ENCODE measurements at regions not wholly inside any gene's neighbourhood (a gene's known extent, or its start where the extent isn't known, plus 50 kb on each side); places are given as distances from the start of the nearest gene placed in this dataset.

DNA sequence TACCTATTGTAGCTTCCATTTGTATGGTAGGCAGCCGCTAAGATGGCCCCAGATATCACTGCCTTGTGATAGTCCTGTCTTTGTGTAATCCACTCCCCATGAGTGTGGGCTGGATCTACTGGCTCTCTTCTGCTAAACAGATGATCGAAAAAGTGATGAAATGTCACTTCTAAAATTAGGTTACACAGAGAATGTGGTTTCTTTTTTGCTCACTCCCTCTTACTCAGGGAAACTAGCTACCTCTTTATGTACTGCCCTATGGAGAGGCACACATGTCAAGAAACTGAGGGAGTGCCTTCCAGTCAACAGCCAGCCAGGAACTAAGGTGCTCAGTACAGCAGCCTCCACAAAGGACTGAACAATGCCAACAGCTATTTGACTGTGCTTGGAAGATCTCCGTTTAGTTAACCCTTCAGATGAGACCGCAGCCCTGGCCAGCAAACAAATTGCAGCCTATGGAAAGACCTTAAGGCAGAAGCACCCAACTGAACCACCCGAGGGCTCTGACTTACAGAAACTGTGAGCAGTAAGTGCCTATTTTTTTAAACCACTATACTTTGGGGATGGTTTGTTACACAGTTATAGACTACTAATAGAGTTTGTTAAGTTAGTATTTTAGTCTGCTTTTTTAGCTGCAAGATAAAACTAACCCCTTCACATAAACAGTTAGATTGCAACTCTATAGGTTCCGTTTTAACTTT is 113.2 kb upstream of the MAF start:
- H3K4me3 ChIP-seq (ENCODE audit: low read depth in 1 of 2, low read length in 2 of 2), result no peak overlapping the region
- H3K36me3 ChIP-seq (ENCODE audit: control insufficient read depth in 1 of 2, insufficient read depth in 2 of 2, low read length in 2 of 2), result no peaks in the 10 kb centered on the region
- H3K27me3 ChIP-seq (ENCODE audit: low read depth, low read length), result no peaks in the 10 kb centered on the region
- H3K27ac ChIP-seq (ENCODE audit: low read length), result no peak overlapping the region
- H3K4me1 ChIP-seq (ENCODE audit: control insufficient read depth in 1 of 2, insufficient read depth in 2 of 2, low read length in 2 of 2), result no peaks in the 10 kb centered on the region
- H3K9me3 ChIP-seq (ENCODE audit: control insufficient read depth in 1 of 2, low read length in 2 of 2), result no peaks in the 10 kb centered on the region

DNA sequence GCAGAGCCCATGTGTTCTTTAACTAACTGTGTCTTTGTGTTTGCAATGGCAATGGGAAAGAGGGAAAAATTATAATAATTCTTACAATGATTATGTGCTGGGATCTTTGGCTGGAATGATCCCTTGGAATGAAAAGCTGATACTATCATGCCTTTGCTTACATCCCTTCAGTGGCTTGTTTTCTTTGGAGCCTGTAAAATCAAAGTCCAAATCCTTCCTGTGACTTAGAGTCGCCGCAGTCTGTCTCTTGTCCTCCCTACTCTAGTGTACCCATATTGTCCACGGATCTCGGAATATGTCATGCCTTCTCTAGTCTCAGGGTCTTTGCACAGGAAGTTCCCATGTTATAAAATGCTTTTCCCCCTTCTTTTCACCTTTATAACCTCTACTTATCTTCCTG is 111.7 kb upstream of the MAF start:
- Histone ChIP-seq H3K4me3 (ENCODE audit: low read depth in 1 of 2, low read length in 2 of 2) (no peak overlapping the region), H3K9me3 (ENCODE audit: control insufficient read depth in 1 of 2, low read length in 2 of 2) (no peaks in the 10 kb centered on the region), H3K27me3 (ENCODE audit: low read depth, low read length) (no peaks in the 10 kb centered on the region), H3K27ac (ENCODE audit: low read length) (no peak overlapping the region), H3K36me3 (ENCODE audit: control insufficient read depth in 1 of 2, insufficient read depth in 2 of 2, low read length in 2 of 2) (no peaks in the 10 kb centered on the region), H3K4me1 (ENCODE audit: control insufficient read depth in 1 of 2, insufficient read depth in 2 of 2, low read length in 2 of 2) (no peaks in the 10 kb centered on the region)

DNA sequence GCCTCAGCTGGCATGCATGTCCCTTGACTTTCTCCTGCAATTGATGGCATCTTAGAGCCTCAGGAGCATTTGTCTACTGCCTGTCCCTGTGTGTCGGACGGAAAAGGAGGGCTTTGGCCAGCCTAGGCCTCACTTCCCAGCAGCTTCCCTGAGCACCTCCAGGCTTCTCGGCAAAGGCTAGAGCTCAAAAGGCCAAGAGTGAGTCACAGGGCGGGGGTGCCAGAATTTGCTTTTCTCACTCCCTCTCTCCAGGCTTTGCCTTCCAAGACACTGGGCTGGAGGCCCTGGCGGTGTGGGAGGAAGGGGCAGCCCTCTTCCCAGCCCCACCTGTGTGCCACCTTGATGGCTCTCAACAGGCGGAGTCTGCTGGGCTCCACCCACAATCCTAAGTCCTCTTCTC is 107.3 kb upstream of the MAF start:
- Histone ChIP-seq H3K9me3 (ENCODE audit: control insufficient read depth in 1 of 2, low read length in 2 of 2) (no peaks in the 10 kb centered on the region), H3K27me3 (ENCODE audit: low read depth, low read length) (no peaks in the 10 kb centered on the region), H3K36me3 (ENCODE audit: control insufficient read depth in 1 of 2, insufficient read depth in 2 of 2, low read length in 2 of 2) (no peaks in the 10 kb centered on the region), H3K4me3 (ENCODE audit: low read depth in 1 of 2, low read length in 2 of 2) (no peak overlapping the region), H3K27ac (ENCODE audit: low read length) (no peak overlapping the region), H3K4me1 (ENCODE audit: control insufficient read depth in 1 of 2, insufficient read depth in 2 of 2, low read length in 2 of 2) (no peaks in the 10 kb centered on the region)

DNA sequence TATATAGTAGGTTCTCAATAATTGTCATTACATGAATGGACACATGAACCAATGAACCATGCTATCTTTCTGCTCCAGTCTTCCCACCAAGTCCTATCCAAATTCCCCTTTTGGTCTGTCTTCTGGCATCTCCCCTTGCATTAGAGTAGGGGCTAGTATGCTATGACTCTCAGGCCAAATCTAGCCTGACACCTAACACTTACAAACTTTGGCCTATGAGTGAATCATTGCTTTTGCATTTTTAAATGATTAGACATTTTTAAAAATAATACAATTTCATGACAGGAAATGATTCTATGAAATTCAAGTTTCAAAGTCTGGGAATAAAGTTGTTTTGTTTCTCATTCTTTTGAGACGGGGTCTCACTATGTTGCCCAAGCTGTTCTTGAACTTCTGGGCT is 102.5 kb upstream of the MAF start:
- no peaks in the 10 kb centered on the region for H3K36me3 ChIP-seq (ENCODE audit: control insufficient read depth in 1 of 2, insufficient read depth in 2 of 2, low read length in 2 of 2)
- no peak overlapping the region for H3K4me3 ChIP-seq (ENCODE audit: low read depth in 1 of 2, low read length in 2 of 2)
- H3K27me3 ChIP-seq (ENCODE audit: low read depth, low read length), result no peaks in the 10 kb centered on the region
- H3K9me3 ChIP-seq (ENCODE audit: control insufficient read depth in 1 of 2, low read length in 2 of 2), result no peaks in the 10 kb centered on the region
- no peak overlapping the region for H3K27ac ChIP-seq (ENCODE audit: low read length)
- H3K4me1 ChIP-seq (ENCODE audit: control insufficient read depth in 1 of 2, insufficient read depth in 2 of 2, low read length in 2 of 2), result peaks cover 0 to 3% of the 10 kb centered on the region in 2 donors

DNA sequence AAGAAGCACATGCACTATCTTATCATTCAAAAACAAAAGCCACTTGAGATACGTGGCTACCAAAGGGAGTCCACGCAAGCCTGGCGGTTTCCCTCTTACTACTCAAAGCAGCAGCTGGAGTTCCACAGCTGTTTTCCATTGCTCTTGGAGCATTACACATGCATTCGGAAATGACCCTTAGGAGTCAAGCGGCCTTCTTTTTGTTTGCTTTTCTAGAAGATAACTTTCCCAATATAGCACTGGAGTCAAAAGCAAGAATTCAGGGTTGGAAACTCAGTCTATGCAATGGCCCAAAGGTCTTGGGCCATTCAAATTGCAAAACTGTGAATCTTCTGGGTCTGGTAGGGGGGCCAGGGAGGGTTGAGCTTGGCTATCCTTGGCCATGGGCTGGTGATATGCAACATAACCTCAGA is 97.8 kb upstream of the MAF start:
- Histone ChIP-seq H3K27ac (ENCODE audit: low read length) (no peak overlapping the region), H3K27me3 (ENCODE audit: low read depth, low read length) (no peaks in the 10 kb centered on the region), H3K9me3 (ENCODE audit: control insufficient read depth in 1 of 2, low read length in 2 of 2) (peaks cover 0 to 6% of the 10 kb centered on the region in 2 donors), H3K4me1 (ENCODE audit: control insufficient read depth in 1 of 2, insufficient read depth in 2 of 2, low read length in 2 of 2) (peaks cover 0 to 3% of the 10 kb centered on the region in 2 donors), H3K36me3 (ENCODE audit: control insufficient read depth in 1 of 2, insufficient read depth in 2 of 2, low read length in 2 of 2) (no peaks in the 10 kb centered on the region), H3K4me3 (ENCODE audit: low read depth in 1 of 2, low read length in 2 of 2) (no peak overlapping the region)

DNA sequence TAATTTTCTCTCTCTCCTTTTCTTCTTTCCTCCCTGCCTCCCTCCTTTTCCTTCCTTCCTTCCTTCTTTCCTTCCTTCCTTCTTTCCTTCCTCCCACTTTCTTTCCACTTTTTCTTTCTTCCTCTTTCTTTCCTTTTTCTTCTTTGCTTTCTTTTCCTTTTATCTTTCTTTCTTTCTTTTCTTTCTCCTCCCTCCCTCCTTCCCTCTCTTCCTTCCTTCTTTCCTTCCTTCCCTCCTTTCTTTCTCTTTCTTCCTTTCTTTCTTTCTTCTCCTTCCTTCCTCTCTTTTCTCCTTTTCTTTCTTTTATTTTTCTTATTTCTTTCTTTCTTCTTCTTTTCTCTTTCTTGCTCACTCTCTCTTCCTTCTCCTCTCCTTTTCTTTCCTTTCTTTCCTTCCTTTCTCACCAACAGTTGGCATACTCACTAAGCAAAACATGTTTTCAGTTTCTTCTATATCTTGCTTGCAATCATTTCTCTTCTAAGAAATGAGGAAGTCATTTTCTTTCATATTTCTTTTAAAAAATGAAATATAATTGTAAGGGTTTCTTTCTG is 97.1 kb upstream of the MAF start:
- Histone ChIP-seq H3K9me3 (ENCODE audit: control insufficient read depth in 1 of 2, low read length in 2 of 2) (peaks cover 0 to 8% of the 10 kb centered on the region in 2 donors), H3K4me1 (ENCODE audit: control insufficient read depth in 1 of 2, insufficient read depth in 2 of 2, low read length in 2 of 2) (peaks cover 0 to 3% of the 10 kb centered on the region in 2 donors), H3K4me3 (ENCODE audit: low read depth in 1 of 2, low read length in 2 of 2) (no peak overlapping the region), H3K27ac (ENCODE audit: low read length) (no peak overlapping the region), H3K36me3 (ENCODE audit: control insufficient read depth in 1 of 2, insufficient read depth in 2 of 2, low read length in 2 of 2) (no peaks in the 10 kb centered on the region), H3K27me3 (ENCODE audit: low read depth, low read length) (no peaks in the 10 kb centered on the region)

DNA sequence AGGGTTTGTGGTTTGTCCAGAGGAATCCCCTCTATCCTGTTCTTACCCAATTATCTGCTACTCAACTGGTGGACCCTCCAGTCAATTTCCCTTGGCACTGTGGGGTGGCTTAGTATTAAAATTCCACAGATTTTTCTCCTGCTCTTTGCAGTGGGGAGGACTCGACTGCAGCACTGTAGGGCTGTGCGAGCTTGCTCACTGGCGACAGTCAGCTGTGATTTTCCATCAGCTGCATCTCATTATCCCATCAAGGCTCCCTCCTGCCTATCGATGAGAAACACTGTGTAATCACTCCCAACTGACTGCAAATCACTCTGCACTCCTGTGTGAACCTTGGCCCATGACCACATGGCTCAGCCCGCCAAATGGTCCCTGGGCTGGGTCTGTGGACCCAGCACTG is 90.5 kb upstream of the MAF start:
- H3K4me3 ChIP-seq (ENCODE audit: low read depth in 1 of 2, low read length in 2 of 2), result no peak overlapping the region
- peaks cover 0 to 8% of the 10 kb centered on the region in 2 donors for H3K9me3 ChIP-seq (ENCODE audit: control insufficient read depth in 1 of 2, low read length in 2 of 2)
- no peaks in the 10 kb centered on the region for H3K4me1 ChIP-seq (ENCODE audit: control insufficient read depth in 1 of 2, insufficient read depth in 2 of 2, low read length in 2 of 2)
- no peak overlapping the region for H3K27ac ChIP-seq (ENCODE audit: low read length)
- H3K36me3 ChIP-seq (ENCODE audit: control insufficient read depth in 1 of 2, insufficient read depth in 2 of 2, low read length in 2 of 2), result no peaks in the 10 kb centered on the region
- no peaks in the 10 kb centered on the region for H3K27me3 ChIP-seq (ENCODE audit: low read depth, low read length)

DNA sequence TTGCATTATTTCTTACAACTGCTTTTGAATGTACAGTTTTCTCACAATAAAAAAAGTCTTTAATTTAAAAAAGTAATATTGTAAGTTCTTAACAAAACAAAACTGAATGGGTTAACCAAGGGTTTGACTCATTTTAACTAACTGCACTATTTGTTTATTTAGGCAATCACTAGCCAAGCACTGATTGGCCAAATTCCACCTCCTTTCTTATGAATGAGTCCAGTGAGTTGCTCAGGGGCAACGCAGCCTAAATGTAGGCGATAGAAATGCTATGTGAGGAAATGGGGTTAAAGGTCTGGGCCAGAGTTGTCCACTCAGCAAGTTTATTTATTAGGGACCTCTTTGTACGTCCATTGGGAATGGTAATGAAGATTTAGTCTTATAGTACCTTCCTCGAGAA is 89.6 kb upstream of the MAF start:
- peaks cover 0 to 5% of the 10 kb centered on the region in 2 donors for H3K9me3 ChIP-seq (ENCODE audit: control insufficient read depth in 1 of 2, low read length in 2 of 2)
- no peaks in the 10 kb centered on the region for H3K27me3 ChIP-seq (ENCODE audit: low read depth, low read length)
- H3K4me1 ChIP-seq (ENCODE audit: control insufficient read depth in 1 of 2, insufficient read depth in 2 of 2, low read length in 2 of 2), result no peaks in the 10 kb centered on the region

DNA sequence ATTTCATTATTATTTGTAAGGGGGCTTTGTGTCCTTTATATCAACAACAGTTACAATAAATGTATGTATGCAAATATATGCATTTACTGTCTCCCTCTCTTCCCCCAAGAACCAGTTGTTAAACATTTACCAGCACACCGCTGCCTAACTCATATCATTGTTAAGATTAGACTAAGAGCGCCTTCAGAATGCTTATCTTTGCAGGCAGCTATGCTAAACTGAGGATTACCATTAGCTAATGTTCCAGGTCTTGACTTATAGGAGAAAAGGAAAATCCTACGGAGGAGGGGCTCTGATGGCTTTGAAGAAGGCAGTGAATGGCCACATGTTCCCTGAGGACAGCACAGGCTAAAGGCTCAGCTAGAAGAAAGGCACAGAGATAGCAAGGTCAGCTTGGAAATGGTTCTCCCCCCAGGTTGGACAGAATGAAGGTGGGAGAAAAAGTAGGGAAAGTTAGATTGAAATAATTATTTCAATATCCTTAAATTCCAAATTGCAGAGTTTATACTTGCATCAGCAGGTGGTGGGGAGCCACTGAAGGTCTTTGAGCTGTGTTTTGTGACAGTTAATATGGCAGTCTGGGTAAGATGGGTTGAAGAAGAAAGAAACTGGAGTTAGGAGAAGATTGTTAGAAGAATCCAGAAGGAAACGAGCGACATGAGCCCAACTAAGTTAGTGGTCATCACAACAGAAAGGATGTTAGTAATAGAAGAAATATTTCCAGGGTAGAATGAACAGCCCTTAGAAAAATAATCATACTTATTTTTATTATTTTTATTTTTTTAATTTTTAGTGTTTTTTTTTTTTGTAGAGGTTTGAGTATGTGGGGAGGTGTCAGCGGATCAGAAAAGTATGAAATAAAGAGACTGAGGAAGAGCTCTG is 87.0 kb upstream of the MAF start:
- Histone ChIP-seq H3K27ac (ENCODE audit: low read length) (no peak overlapping the region), H3K27me3 (ENCODE audit: low read depth, low read length) (no peaks in the 10 kb centered on the region), H3K9me3 (ENCODE audit: control insufficient read depth in 1 of 2, low read length in 2 of 2) (no peaks in the 10 kb centered on the region), H3K36me3 (ENCODE audit: control insufficient read depth in 1 of 2, insufficient read depth in 2 of 2, low read length in 2 of 2) (no peaks in the 10 kb centered on the region), H3K4me3 (ENCODE audit: low read depth in 1 of 2, low read length in 2 of 2) (no peak overlapping the region), H3K4me1 (ENCODE audit: control insufficient read depth in 1 of 2, insufficient read depth in 2 of 2, low read length in 2 of 2) (no peaks in the 10 kb centered on the region)

More for the DNA sequence above, 89.6 kb upstream of the MAF start:
- H3K36me3 ChIP-seq (ENCODE audit: control insufficient read depth in 1 of 2, insufficient read depth in 2 of 2, low read length in 2 of 2), result no peaks in the 10 kb centered on the region
- H3K4me3 ChIP-seq (ENCODE audit: low read depth in 1 of 2, low read length in 2 of 2), result no peak overlapping the region
- H3K27ac ChIP-seq (ENCODE audit: low read length), result no peak overlapping the region

DNA sequence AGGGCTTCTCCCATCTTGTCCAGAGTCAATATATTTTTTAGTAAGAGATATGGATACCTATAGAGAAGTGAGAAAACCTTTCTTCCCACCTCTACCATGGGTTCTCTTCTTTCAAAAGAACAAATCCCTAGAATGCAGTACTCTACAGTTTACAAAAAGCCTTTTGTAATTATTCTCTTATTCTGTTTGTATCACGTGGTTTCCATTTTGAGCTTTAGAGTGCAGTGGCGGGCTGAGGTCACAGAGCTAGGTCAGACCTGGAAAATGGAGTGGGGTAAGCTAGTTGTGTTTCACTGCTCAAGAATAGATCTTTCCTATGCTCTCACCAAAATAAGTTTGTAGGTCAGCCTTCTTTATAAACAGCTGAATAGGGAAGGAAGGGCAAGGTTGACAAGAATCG is 85.3 kb upstream of the MAF start:
- Histone ChIP-seq H3K9me3 (ENCODE audit: control insufficient read depth in 1 of 2, low read length in 2 of 2) (no peaks in the 10 kb centered on the region), H3K27ac (ENCODE audit: low read length) (no peak overlapping the region)

DNA sequence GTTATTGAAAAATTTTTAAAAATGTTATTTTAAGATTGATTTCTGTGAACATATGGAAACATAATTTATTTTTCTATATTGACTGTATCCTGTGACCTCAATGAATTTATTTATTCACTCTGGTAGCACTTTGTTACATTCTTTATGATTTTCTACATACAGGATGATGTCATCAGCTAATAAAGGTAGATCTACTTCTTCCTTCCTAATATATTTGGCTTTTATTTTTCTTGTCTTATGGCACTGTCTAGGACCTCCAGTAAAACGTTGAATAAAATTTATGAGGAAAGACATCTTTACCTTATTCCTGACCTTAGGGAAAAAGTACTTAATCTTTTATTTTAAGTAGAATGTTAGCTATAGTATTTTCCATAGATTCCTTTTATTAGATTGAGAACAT is 78.8 kb upstream of the MAF start:
- H3K36me3 ChIP-seq (ENCODE audit: control insufficient read depth in 1 of 2, insufficient read depth in 2 of 2, low read length in 2 of 2), result no peaks in the 10 kb centered on the region
- H3K27ac ChIP-seq (ENCODE audit: low read length), result no peak overlapping the region
- no peaks in the 10 kb centered on the region for H3K27me3 ChIP-seq (ENCODE audit: low read depth, low read length)
- H3K4me1 ChIP-seq (ENCODE audit: control insufficient read depth in 1 of 2, insufficient read depth in 2 of 2, low read length in 2 of 2), result no peaks in the 10 kb centered on the region
- no peaks in the 10 kb centered on the region for H3K9me3 ChIP-seq (ENCODE audit: control insufficient read depth in 1 of 2, low read length in 2 of 2)
- H3K4me3 ChIP-seq (ENCODE audit: low read depth in 1 of 2, low read length in 2 of 2), result no peak overlapping the region

More for the DNA sequence above, 85.3 kb upstream of the MAF start:
- Histone ChIP-seq H3K4me3 (ENCODE audit: low read depth in 1 of 2, low read length in 2 of 2) (no peak overlapping the region), H3K4me1 (ENCODE audit: control insufficient read depth in 1 of 2, insufficient read depth in 2 of 2, low read length in 2 of 2) (no peaks in the 10 kb centered on the region), H3K27me3 (ENCODE audit: low read depth, low read length) (no peaks in the 10 kb centered on the region), H3K36me3 (ENCODE audit: control insufficient read depth in 1 of 2, insufficient read depth in 2 of 2, low read length in 2 of 2) (no peaks in the 10 kb centered on the region)

Data from muscle layer of duodenum (tissue), 2 donors.